ENCODE measurements at regions not wholly inside any gene's neighbourhood (a gene's known extent, or its start where the extent isn't known, plus 50 kb on each side); places are given as distances from the start of the nearest gene placed in this dataset.

- no peak overlapping the region for H3K4me3 ChIP-seq (ENCODE audit: low read length)
- peak; percentile 34 for DNase-seq (ENCODE audit: low read depth, low spot score)
Observed at GRCh38 chr22:49046546-49047361, 780.9 kb downstream of the BRD1 start.

- DNase-seq (ENCODE audit: low read depth, low spot score): no peak
- no peak overlapping the region for H3K4me3 ChIP-seq (ENCODE audit: low read length)
Observed at GRCh38 chr22:49046000-49046545, 781.6 kb downstream of the BRD1 start.

GRCh38 chr22:49045276-49045675 is 782.4 kb downstream of the BRD1 start:
- no peak for DNase-seq (ENCODE audit: low read depth, low spot score)
- H3K4me3 ChIP-seq (ENCODE audit: low read length): no peak overlapping the region

- no peak for DNase-seq (ENCODE audit: low read depth, low spot score)
- H3K4me3 ChIP-seq (ENCODE audit: low read length): no peak overlapping the region
Observed at GRCh38 chr22:49044776-49045175, 782.9 kb downstream of the BRD1 start.

- no peak overlapping the region for H3K4me3 ChIP-seq (ENCODE audit: low read length)
Observed at GRCh38 chr22:49044091-49044490, 783.6 kb downstream of the BRD1 start.

GRCh38 chr22:49042877-49043859 is 784.5 kb downstream of the BRD1 start:
- no peak for DNase-seq (ENCODE audit: low read depth, low spot score)
- H3K4me3 ChIP-seq (ENCODE audit: low read length): no peak overlapping the region

More at GRCh38 chr22:49044091-49044490, 783.6 kb downstream of the BRD1 start:
- no peak for DNase-seq (ENCODE audit: low read depth, low spot score)

GRCh38 chr22:49042066-49042465 is 785.6 kb downstream of the BRD1 start:
- no peak overlapping the region for H3K4me3 ChIP-seq (ENCODE audit: low read length)

GRCh38 chr22:49040754-49041467 is 786.8 kb downstream of the BRD1 start:
- DNase-seq (ENCODE audit: low read depth, low spot score): no peak
- H3K4me3 ChIP-seq (ENCODE audit: low read length): no peak overlapping the region

More at GRCh38 chr22:49042066-49042465, 785.6 kb downstream of the BRD1 start:
- DNase-seq (ENCODE audit: low read depth, low spot score): no peak

GRCh38 chr22:49040111-49040510 is 787.6 kb downstream of the BRD1 start:
- no peak for DNase-seq (ENCODE audit: low read depth, low spot score)
- H3K4me3 ChIP-seq (ENCODE audit: low read length): no peak overlapping the region

GRCh38 chr22:49039625-49040024 is 788.0 kb downstream of the BRD1 start:
- no peak for DNase-seq (ENCODE audit: low read depth, low spot score)
- no peak overlapping the region for H3K4me3 ChIP-seq (ENCODE audit: low read length)

- no peak overlapping the region for H3K4me3 ChIP-seq (ENCODE audit: low read length)
- DNase-seq (ENCODE audit: low read depth, low spot score): no peak
Observed at GRCh38 chr22:49037701-49038245, 789.9 kb downstream of the BRD1 start.

- no peak for DNase-seq (ENCODE audit: low read depth, low spot score)
- H3K4me3 ChIP-seq (ENCODE audit: low read length): no peak overlapping the region
Observed at GRCh38 chr22:49036513-49036912, 791.2 kb downstream of the BRD1 start.

GRCh38 chr22:49035818-49036457 is 791.7 kb downstream of the BRD1 start:
- no peak for DNase-seq (ENCODE audit: low read depth, low spot score)
- H3K4me3 ChIP-seq (ENCODE audit: low read length): no peak overlapping the region

- H3K4me3 ChIP-seq (ENCODE audit: low read length): no peak overlapping the region
- DNase-seq (ENCODE audit: low read depth, low spot score): no peak
Observed at GRCh38 chr22:49034836-49035817, 792.5 kb downstream of the BRD1 start.

- H3K4me3 ChIP-seq (ENCODE audit: low read length): no peak overlapping the region
- no peak for DNase-seq (ENCODE audit: low read depth, low spot score)
Observed at GRCh38 chr22:49033616-49034015, 794.1 kb downstream of the BRD1 start.

- DNase-seq (ENCODE audit: low read depth, low spot score): no peak
- H3K4me3 ChIP-seq (ENCODE audit: low read length): no peak overlapping the region
Observed at GRCh38 chr22:49032821-49033220, 794.9 kb downstream of the BRD1 start.

GRCh38 chr22:49031746-49032330 is 795.8 kb downstream of the BRD1 start:
- no peak for DNase-seq (ENCODE audit: low read depth, low spot score)
- no peak overlapping the region for H3K4me3 ChIP-seq (ENCODE audit: low read length)

All from Jurkat, Clone E6-1 (cell line).